Common myeloid progenitor, CD34-positive (primary cell): ENCODE measurements at regions not wholly inside any gene's neighbourhood (a gene's known extent, or its start where the extent isn't known, plus 50 kb on each side); places are given as distances from the start of the nearest gene placed in this dataset.

Source experiments
- CTCF ChIA-PET: fragments of 350-600 bp; sonication (Branson Sonifier 250); formaldehyde crosslinking; loops from one replicate; lab custom pipeline; 2021; ENCODE audit warnings: antibody characterized with exemption; lab: Charles Lee
- POLR2A ChIA-PET: fragments of 350-600 bp; sonication (Branson Sonifier 250); formaldehyde crosslinking; loops from one replicate; lab custom pipeline; 2021; ENCODE audit warnings: antibody characterized with exemption; lab: Charles Lee
- DNase-seq, 3 donors: peaks; one replicate each; pipeline versions ENCODE4 v3.0.0 to v3.0.0-alpha.2; 2013
- H3K27ac ChIP-seq, 2 experiments: 1 replicate in 1 of 2; 2 replicates in 1 of 2; pipeline ENCODE4 v1.7.0; 2013; ENCODE audit warnings: inconsistent platforms in 2 of 2, low read length in 2 of 2, mild to moderate bottlenecking in 2 of 2, low read depth in 1 of 2, moderate library complexity in 1 of 2; ENCODE audit not compliant: severe bottlenecking in 2 of 2, insufficient read depth in 1 of 2, poor library complexity in 1 of 2
- H3K27me3 ChIP-seq, 5 experiments: replicated peaks in 2 of 5; 1 replicate in 3 of 5; 2 replicates in 2 of 5; pipeline versions ENCODE4 v1.6.1 to v1.7.0; 2013; ENCODE audit warnings: low read length in 4 of 5, mild to moderate bottlenecking in 2 of 5, moderate library complexity in 2 of 5, inconsistent platforms in 1 of 5; ENCODE audit not compliant: insufficient read depth in 5 of 5, control insufficient read depth in 4 of 5
- H3K36me3 ChIP-seq, 4 experiments: 1 replicate in 2 of 4; 2 replicates in 2 of 4; pipeline versions ENCODE4 v1.6.1 to v1.7.0; 2013; ENCODE audit warnings: low read length in 3 of 4, control low read depth in 1 of 4, mild to moderate bottlenecking in 1 of 4; ENCODE audit not compliant: control insufficient read depth in 4 of 4, insufficient read depth in 4 of 4
- H3K4me1 ChIP-seq, 4 experiments: 1 replicate in 3 of 4; 2 replicates in 1 of 4; pipeline versions ENCODE4 v1.6.1 to v1.7.1; 2013; ENCODE audit warnings: low read length in 3 of 4, mild to moderate bottlenecking in 3 of 4, control low read depth in 1 of 4, inconsistent platforms in 1 of 4, moderate library complexity in 1 of 4; ENCODE audit not compliant: control insufficient read depth in 4 of 4, insufficient read depth in 4 of 4; ENCODE audit errors: control extremely low read depth in 1 of 4
- H3K4me3 ChIP-seq, 7 experiments: 1 replicate in 4 of 7; 2 replicates in 3 of 7; pipeline versions ENCODE4 v1.5.1 to v1.7.0; 2013; ENCODE audit warnings: mild to moderate bottlenecking in 7 of 7, low read length in 6 of 7, moderate library complexity in 6 of 7, inconsistent platforms in 2 of 7, low read depth in 2 of 7, control low read depth in 1 of 7; ENCODE audit not compliant: insufficient read depth in 4 of 7, control insufficient read depth in 1 of 7; ENCODE audit errors: extremely low read depth in 1 of 7
- H3K9me3 ChIP-seq, 5 experiments: 1 replicate in 4 of 5; 2 replicates in 1 of 5; pipeline versions ENCODE4 v1.6.1 to v1.7.1; 2013; ENCODE audit warnings: low read length in 4 of 5, mild to moderate bottlenecking in 2 of 5, inconsistent platforms in 1 of 5, low read depth in 1 of 5, moderate library complexity in 1 of 5; ENCODE audit not compliant: control insufficient read depth in 4 of 5, insufficient read depth in 2 of 5; ENCODE audit errors: control extremely low read depth in 1 of 5
- WGBS: methylation state at CpG from one replicate; pipeline ENCODE4 v1.1.5; 2013; ENCODE audit not compliant: insufficient coverage; 5-methylcytosine and 5-hydroxymethylcytosine counted together

GRCh38 chr6:119467488-119468081 is 118.0 kb upstream of the MAN1A1 start:
- Histone ChIP-seq H3K9me3 (peaks cover 2 to 14% (median 3%) of the 10 kb centered on the region in 5 experiments), H3K27me3 (no peaks in the 10 kb centered on the region), H3K4me1 (peaks cover 0 to 7% (median 1%) of the 10 kb centered on the region in 4 experiments), H3K4me3 (peak overlapping the region in 4 of 7 experiments; percentile 22 to 67 (median 47)), H3K27ac (no peak overlapping the region), H3K36me3 (no peaks in the 10 kb centered on the region)
- DNase-seq, result peak in 2 of 3 donors; percentile 33 to 47
- CTCF ChIA-PET, result interaction anchor here (0.8 kb wide), 1 partner anchor 13 kb away, joined by 3 read pairs; no protein-coding TSS in a partner anchor
- no CpG with 5 or more reads among the region's 2 CpGs for WGBS
- POLR2A ChIA-PET, result no interaction called here

GRCh38 chr6:119466226-119466625 is 116.7 kb upstream of the MAN1A1 start:
- Histone ChIP-seq H3K27me3 (no peaks in the 10 kb centered on the region), H3K9me3 (peaks cover 2 to 15% (median 5%) of the 10 kb centered on the region in 5 experiments), H3K36me3 (no peaks in the 10 kb centered on the region), H3K4me1 (peaks cover 0 to 7% (median 1%) of the 10 kb centered on the region in 4 experiments), H3K27ac (no peak overlapping the region), H3K4me3 (no peak overlapping the region)
- no peak for DNase-seq
- 100% methylated on average over 1 of the region's 2 CpGs for WGBS
- ChIA-PET POLR2A (no interaction called here), CTCF (no interaction called here)

GRCh38 chr6:119463081-119463626 is 113.6 kb upstream of the MAN1A1 start:
- DNase-seq, result no peak
- ChIA-PET CTCF (interaction anchor here (0.6 to 1.4 kb wide), 3 partner anchors 8 to 18 kb away, joined by 3 read pairs; no protein-coding TSS in a partner anchor), POLR2A (no interaction called here)
- Histone ChIP-seq H3K36me3 (no peaks in the 10 kb centered on the region), H3K4me3 (no peak overlapping the region), H3K4me1 (peaks cover 0 to 7% (median 1%) of the 10 kb centered on the region in 4 experiments), H3K27me3 (no peaks in the 10 kb centered on the region), H3K9me3 (peaks cover 4 to 25% (median 7%) of the 10 kb centered on the region in 5 experiments), H3K27ac (no peak overlapping the region)
- WGBS, result 100% methylated on average over 2 of the region's 4 CpGs

- no peak overlapping the region for H3K27ac ChIP-seq
- 100% methylated on average over 1 of the region's 1 CpG for WGBS
- no peaks in the 10 kb centered on the region for H3K36me3 ChIP-seq
- ChIA-PET CTCF (interaction anchor here (0.9 kb wide), 1 partner anchor 13 kb away, joined by 4 read pairs; no protein-coding TSS in a partner anchor), POLR2A (no interaction called here)
- peaks cover 4 to 25% (median 7%) of the 10 kb centered on the region in 5 experiments for H3K9me3 ChIP-seq
- H3K27me3 ChIP-seq, result no peaks in the 10 kb centered on the region
- no peaks in the 10 kb centered on the region for H3K4me1 ChIP-seq
- no peak overlapping the region for H3K4me3 ChIP-seq
- DNase-seq, result no peak
These were observed 111.6 kb upstream of the MAN1A1 start for GRCh38 chr6:119461187-119461586.

- Histone ChIP-seq H3K36me3 (no peaks in the 10 kb centered on the region), H3K4me1 (peaks cover 0 to 13% (median 8%) of the 10 kb centered on the region in 4 experiments), H3K27me3 (no peaks in the 10 kb centered on the region), H3K27ac (no peak overlapping the region), H3K9me3 (peaks cover 4 to 25% (median 7%) of the 10 kb centered on the region in 5 experiments), H3K4me3 (no peak overlapping the region)
- DNase-seq, result no peak
- no CpG with 5 or more reads among the region's 6 CpGs for WGBS
- ChIA-PET POLR2A (no interaction called here), CTCF (interaction anchor here (0.8 kb wide), 1 partner anchor 10 kb away, joined by 3 read pairs; no protein-coding TSS in a partner anchor)
These were observed 109.8 kb upstream of the MAN1A1 start for GRCh38 chr6:119459207-119459974.

GRCh38 chr6:119454714-119455113 is 105.2 kb upstream of the MAN1A1 start:
- Histone ChIP-seq H3K9me3 (peaks cover 0 to 15% (median 5%) of the 10 kb centered on the region in 5 experiments), H3K36me3 (no peaks in the 10 kb centered on the region), H3K27ac (no peak overlapping the region), H3K4me1 (peaks cover 2 to 15% (median 13%) of the 10 kb centered on the region in 4 experiments), H3K4me3 (peak overlapping the region in 1 of 7 experiments; percentile 6), H3K27me3 (no peaks in the 10 kb centered on the region)
- POLR2A ChIA-PET, result no interaction called here
- CTCF ChIA-PET, result interaction anchor here (1.0 to 1.1 kb wide), 2 partner anchors 8 to 13 kb away, joined by 3 read pairs; no protein-coding TSS in a partner anchor
- 38% methylated on average over 1 of the region's 2 CpGs for WGBS
- DNase-seq, result peak in 2 of 3 donors; percentile 23 to 43
